ENCODE measurements at regions not wholly inside any gene's neighbourhood (a gene's known extent, or its start where the extent isn't known, plus 50 kb on each side); places are given as distances from the start of the nearest gene placed in this dataset.
"Not testable (repeated sequence)": the region's sequence is repeated elsewhere in the genome, so short reads cannot be mapped to it uniquely, and the experiment has no call there.

- 99 to 100% methylated on average over 1 of the region's 1 CpG for WGBS, 2 donors
- H3K27me3 ChIP-seq (ENCODE audit: control insufficient read depth in 3 of 3, insufficient read depth in 3 of 3, low read length in 2 of 3), result peaks cover 0 to 3% (median 0%) of the 10 kb centered on the region in 3 donors
- peaks cover 0 to 6% (median 0%) of the 10 kb centered on the region in 5 donors for H3K4me1 ChIP-seq (ENCODE audit: control insufficient read depth in 5 of 5, insufficient read depth in 5 of 5, low read length in 5 of 5)
- peaks cover 0 to 4% (median 0%) of the 10 kb centered on the region in 4 donors for H3K9me3 ChIP-seq (ENCODE audit: control insufficient read depth in 4 of 4, insufficient read depth in 3 of 4, low read length in 3 of 4)
- no peak overlapping the region for H3K4me3 ChIP-seq
- DNase-seq (no peak), ATAC-seq (ENCODE audit: insufficient read depth, low FRiP score) (no peak)
- no peak overlapping the region for H3K27ac ChIP-seq (ENCODE audit: low read depth in 1 of 2, low read length in 1 of 2)
- no peak overlapping the region for H3K9ac ChIP-seq (ENCODE audit: insufficient read depth in 1 of 2, low read length in 2 of 2)
- no peaks in the 10 kb centered on the region for H3K36me3 ChIP-seq (ENCODE audit: control insufficient read depth in 4 of 4, insufficient read depth in 4 of 4, low read length in 4 of 4)
- no peak for TF ChIP-seq CTCF (IDR thresholded peaks at IDR 0.05; ENCODE audit: control extremely low read depth, extremely low read depth)
Observed at GRCh38 chr1:148386617-148387016, 96.5 kb downstream of the PPIAL4G start.

- H3K4me1 ChIP-seq (ENCODE audit: control insufficient read depth in 5 of 5, insufficient read depth in 5 of 5, low read length in 5 of 5); H3K4me3 ChIP-seq; H3K36me3 ChIP-seq (ENCODE audit: control insufficient read depth in 4 of 4, insufficient read depth in 4 of 4, low read length in 4 of 4); H3K9me3 ChIP-seq (ENCODE audit: control insufficient read depth in 4 of 4, insufficient read depth in 3 of 4, low read length in 3 of 4); DNase-seq; ATAC-seq (ENCODE audit: insufficient read depth, low FRiP score); H3K27me3 ChIP-seq (ENCODE audit: control insufficient read depth in 3 of 3, insufficient read depth in 3 of 3, low read length in 2 of 3); H3K9ac ChIP-seq (ENCODE audit: insufficient read depth in 1 of 2, low read length in 2 of 2); H3K27ac ChIP-seq (ENCODE audit: low read depth in 1 of 2, low read length in 1 of 2): not testable (repeated sequence)
- 91 to 96% methylated on average over 4 of the region's 4 CpGs for WGBS, 2 donors
Observed at GRCh38 chr1:148386031-148386398, 97.1 kb downstream of the PPIAL4G start.

DNA sequence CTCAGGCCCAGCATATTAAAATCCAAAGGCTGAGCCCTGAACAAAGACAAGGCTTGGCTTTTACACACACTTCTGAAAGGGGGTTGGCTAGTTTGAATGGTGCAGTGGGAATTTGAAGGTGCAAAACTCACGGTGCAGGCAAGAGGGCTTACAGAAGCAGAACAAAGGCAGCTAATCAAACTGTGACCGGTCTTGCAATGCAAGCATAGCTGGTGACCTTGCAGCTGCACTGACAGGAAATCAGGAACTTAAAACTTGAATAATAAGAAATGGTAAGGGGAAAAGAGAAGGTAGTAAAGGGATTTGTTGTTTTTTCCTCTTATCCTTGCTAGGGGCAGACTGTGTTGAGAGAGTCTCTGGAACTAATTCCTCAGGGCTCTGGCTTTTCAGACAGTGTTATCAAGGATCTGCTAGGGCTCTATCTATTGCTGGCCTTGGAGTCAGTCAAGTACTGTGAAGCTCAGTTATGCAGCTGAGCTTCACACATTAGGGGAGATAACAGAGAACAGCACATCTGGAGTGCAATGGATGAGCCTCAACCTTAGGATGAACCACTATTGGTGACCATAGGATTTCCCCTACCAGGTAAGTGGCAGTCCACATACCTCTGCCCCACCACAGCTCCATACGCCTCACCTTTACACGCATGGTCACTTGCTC, 97.6 kb downstream of the PPIAL4G start:
- WGBS, 2 donors, result 55 to 72% methylated on average over 4 of the region's 4 CpGs

GRCh38 chr1:148383966-148384365, 99.1 kb downstream of the PPIAL4G start:
- Histone ChIP-seq H3K4me1 (ENCODE audit: control insufficient read depth in 5 of 5, insufficient read depth in 5 of 5, low read length in 5 of 5) (peaks cover 0 to 6% (median 0%) of the 10 kb centered on the region in 5 donors), H3K4me3 (no peak overlapping the region), H3K36me3 (ENCODE audit: control insufficient read depth in 4 of 4, insufficient read depth in 4 of 4, low read length in 4 of 4) (no peaks in the 10 kb centered on the region), H3K27me3 (ENCODE audit: control insufficient read depth in 3 of 3, insufficient read depth in 3 of 3, low read length in 2 of 3) (peaks cover 0 to 5% (median 3%) of the 10 kb centered on the region in 3 donors), H3K9ac (ENCODE audit: insufficient read depth in 1 of 2, low read length in 2 of 2) (no peak overlapping the region), H3K9me3 (ENCODE audit: control insufficient read depth in 4 of 4, insufficient read depth in 3 of 4, low read length in 3 of 4) (peaks cover 0 to 2% (median 0%) of the 10 kb centered on the region in 4 donors), H3K27ac (ENCODE audit: low read depth in 1 of 2, low read length in 1 of 2) (no peak overlapping the region)
- no peak for ATAC-seq (ENCODE audit: insufficient read depth, low FRiP score)
- no peak for DNase-seq
- no peak for TF ChIP-seq CTCF (IDR thresholded peaks at IDR 0.05; ENCODE audit: control extremely low read depth, extremely low read depth)
- 77 to 85% methylated on average over 5 of the region's 5 CpGs for WGBS, 2 donors

More for the DNA sequence above, 97.6 kb downstream of the PPIAL4G start:
- peaks cover 0 to 3% (median 0%) of the 10 kb centered on the region in 3 donors for H3K27me3 ChIP-seq (ENCODE audit: control insufficient read depth in 3 of 3, insufficient read depth in 3 of 3, low read length in 2 of 3)
- no peak overlapping the region for H3K27ac ChIP-seq (ENCODE audit: low read depth in 1 of 2, low read length in 1 of 2)
- no peak overlapping the region for H3K9ac ChIP-seq (ENCODE audit: insufficient read depth in 1 of 2, low read length in 2 of 2)
- no peak for DNase-seq
- H3K36me3 ChIP-seq (ENCODE audit: control insufficient read depth in 4 of 4, insufficient read depth in 4 of 4, low read length in 4 of 4), result no peaks in the 10 kb centered on the region
- ATAC-seq (ENCODE audit: insufficient read depth, low FRiP score), result no peak
- no peak for TF ChIP-seq CTCF (IDR thresholded peaks at IDR 0.05; ENCODE audit: control extremely low read depth, extremely low read depth)
- H3K4me3 ChIP-seq, result no peak overlapping the region
- H3K9me3 ChIP-seq (ENCODE audit: control insufficient read depth in 4 of 4, insufficient read depth in 3 of 4, low read length in 3 of 4), result peaks cover 0 to 2% (median 0%) of the 10 kb centered on the region in 4 donors
- peaks cover 0 to 6% (median 0%) of the 10 kb centered on the region in 5 donors for H3K4me1 ChIP-seq (ENCODE audit: control insufficient read depth in 5 of 5, insufficient read depth in 5 of 5, low read length in 5 of 5)

All from lung (tissue), 11 donors.